HG03280 (cell line): ENCODE measurements at regions not wholly inside any gene's neighbourhood (a gene's known extent, or its start where the extent isn't known, plus 50 kb on each side); places are given as distances from the start of the nearest gene placed in this dataset.

ENCODE experiments used
- ATAC-seq: cut with Tn5 transposase; IDR thresholded peaks from one replicate; pipeline ENCODE4 v1.9.1; 2021; ENCODE audit warnings: mild to moderate bottlenecking, moderate library complexity; ENCODE audit not compliant: unreplicated experiment

DNA sequence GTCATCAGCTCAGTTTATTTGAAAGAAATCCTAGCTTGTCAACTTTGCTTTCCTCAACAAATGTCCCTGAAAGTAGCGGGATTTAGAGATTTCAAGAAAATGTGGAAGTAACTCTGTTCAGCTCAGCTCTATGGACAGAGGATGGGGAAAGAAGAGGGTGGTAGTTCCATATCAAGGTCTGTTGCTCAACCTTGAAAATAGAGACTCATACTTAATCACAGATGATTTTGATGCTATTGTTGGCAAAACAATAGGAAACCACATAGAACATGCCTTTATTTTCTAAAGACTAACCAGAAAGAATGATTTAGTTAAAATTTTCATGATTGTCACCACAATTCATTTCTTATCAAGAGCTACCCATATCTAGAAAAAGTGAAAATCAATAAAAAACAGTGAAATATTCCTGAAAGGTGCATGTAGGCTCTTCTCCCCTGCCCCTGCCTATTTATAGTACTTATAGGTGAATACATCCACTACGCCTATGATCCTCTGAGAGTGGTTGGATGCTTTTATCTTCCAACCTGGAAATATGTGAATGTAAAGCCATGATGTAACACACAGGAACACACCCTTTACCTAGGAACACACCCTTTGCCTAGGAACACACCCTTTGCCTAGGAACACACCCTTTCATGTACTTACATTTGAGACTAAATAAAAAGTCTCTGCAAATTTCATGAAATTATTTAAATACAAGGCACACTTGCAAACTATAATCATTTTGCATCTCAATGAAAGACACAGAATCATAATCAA is 65.8 kb downstream of the ETAA1 start:
- ATAC-seq, result no peak

DNA sequence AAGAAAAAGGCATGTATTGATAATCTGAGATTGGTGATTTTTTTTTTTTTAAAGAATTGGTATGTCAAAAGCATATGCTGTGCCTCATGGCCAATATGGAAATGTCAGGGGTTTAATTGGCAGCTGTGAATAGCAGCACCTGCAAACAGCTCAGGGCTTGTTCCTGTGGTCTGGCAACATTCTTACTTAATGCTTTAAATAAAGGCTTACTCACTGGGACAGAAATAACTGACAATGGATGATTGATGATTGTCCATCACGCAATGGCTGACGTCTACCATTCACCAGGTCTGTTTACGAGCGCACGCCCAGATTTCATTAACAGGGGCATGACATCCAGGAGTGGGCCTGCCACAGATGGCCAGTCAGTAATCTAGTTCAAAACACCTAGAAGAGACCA is 66.7 kb downstream of the ETAA1 start:
- no peak for ATAC-seq

GRCh38 chr2:67465623-67466022 is 68.5 kb downstream of the ETAA1 start:
- no peak for ATAC-seq

- no peak for ATAC-seq
Measured at GRCh38 chr2:67466734-67467133, 69.6 kb downstream of the ETAA1 start.

DNA sequence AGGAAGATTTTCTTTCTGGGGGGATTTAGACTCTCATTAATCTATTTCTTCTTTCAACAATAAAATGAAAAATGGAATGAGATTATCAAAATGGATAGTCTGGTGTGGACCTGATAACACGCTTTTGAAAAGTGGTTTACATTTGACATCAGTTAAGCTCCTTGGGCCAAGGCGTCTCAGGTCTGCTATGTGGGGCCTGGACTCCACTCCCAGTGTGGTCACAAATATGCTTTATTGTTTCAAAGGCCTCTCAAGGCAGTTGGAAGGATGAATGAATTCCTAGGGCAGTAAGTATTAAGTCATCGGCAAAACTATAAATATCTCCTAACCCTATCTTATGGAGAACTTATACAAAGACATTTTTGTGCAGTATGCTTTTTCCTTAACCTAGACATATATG is 74.5 kb downstream of the ETAA1 start:
- ATAC-seq, result no peak

GRCh38 chr2:67476809-67477790 is 80.0 kb downstream of the ETAA1 start:
- ATAC-seq, result no peak

GRCh38 chr2:67479261-67479660 is 82.1 kb downstream of the ETAA1 start:
- no peak for ATAC-seq

- no peak for ATAC-seq
Measured at GRCh38 chr2:67485431-67485830, 88.3 kb downstream of the ETAA1 start.

DNA sequence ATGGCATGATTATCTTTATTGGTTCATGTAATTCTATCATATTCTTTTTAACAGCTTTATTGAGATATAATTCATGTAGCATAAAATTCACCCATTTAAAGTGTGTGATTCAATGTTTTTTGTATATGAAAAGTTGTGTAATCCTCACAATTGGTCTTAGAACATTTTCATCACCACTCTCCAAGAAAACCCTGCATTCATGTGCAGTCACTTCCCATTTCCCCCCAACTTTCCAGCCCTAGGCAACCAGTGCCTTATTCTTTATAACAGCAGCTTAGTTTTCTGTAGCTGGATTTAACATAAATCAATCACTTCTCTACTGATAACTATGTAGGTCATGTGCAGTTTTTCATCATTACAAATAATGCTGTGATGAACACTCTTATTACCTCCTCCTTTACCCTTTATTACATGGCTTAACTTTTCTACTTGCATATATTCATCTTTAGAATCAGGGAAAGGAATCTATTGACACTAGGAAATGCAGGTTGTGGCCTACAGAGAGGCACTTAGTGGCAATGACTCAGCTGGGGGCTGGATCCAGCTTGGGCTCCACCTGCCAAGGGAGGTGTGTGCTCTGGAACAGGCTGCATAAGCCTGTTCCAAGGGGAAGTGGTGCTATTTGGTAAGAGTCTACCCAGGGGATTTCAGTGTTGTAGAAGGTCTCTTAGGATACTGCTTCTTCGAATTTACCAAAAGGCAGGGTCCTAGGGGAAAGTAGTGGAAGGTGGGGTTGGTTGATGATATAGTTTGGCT is 89.1 kb downstream of the ETAA1 start:
- no peak for ATAC-seq

- no peak for ATAC-seq
Measured at GRCh38 chr2:67487993-67488392, 90.9 kb downstream of the ETAA1 start.

- no peak for ATAC-seq
Measured at GRCh38 chr2:67489396-67489795, 92.3 kb downstream of the ETAA1 start.

DNA sequence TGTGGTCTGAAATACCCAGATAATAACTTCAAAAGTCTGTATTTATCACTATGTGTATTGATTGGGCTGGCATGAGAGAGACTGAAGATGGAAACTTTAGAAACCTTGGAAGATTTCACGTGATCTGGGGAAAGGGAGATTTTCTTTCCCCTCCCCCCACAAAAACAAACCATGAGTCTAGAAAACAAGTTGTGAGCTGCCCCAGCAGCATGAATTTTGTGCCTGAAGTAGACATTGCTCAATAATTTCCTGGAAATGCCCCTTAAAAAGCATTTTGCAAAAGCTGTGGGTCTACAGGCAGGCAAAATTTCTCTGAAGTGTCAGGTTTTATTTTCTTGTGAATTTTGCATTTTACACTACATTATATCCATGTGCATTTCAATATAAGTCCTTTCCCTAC is 101.8 kb downstream of the ETAA1 start:
- no peak for ATAC-seq

DNA sequence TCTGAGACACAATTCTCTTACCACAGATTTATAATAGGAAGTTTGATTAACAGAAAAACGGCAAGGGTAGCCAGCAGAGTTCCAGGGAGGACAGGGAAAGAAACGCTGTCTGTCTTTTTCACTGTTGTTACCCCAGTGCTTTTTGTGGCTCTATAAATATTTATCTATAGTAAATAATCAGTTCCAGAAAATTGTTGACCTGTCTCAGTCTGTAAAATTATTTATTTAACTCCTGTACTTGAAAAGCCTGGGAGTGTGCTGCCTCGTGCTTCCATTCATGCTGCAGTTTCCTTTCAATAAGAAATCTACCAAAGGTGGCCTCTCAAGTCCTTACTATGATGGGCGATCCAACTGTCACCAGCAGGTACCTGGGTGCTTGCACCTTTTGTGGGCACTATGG is 102.9 kb downstream of the ETAA1 start:
- ATAC-seq, result no peak

DNA sequence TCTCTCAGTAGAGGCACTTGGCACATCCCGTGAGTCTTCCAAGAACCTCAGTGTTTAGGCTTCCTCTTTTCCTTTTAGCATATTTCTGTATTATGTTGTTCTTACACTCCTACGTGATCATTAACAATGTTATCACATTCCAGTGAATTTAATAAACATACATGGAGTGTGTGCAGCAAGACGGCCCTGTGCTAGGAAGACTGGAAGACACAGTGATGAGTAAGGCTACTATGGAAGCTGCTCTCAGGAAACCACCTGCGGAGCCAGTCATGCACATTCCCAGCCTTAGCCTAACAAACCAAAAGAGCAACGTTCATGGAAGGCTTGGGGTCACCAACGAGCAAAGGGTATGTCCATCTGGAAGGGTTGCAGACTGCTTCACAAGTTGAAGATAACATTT is 103.4 kb downstream of the ETAA1 start:
- no peak for ATAC-seq

GRCh38 chr2:67502346-67503065 is 105.4 kb downstream of the ETAA1 start:
- ATAC-seq, result no peak

DNA sequence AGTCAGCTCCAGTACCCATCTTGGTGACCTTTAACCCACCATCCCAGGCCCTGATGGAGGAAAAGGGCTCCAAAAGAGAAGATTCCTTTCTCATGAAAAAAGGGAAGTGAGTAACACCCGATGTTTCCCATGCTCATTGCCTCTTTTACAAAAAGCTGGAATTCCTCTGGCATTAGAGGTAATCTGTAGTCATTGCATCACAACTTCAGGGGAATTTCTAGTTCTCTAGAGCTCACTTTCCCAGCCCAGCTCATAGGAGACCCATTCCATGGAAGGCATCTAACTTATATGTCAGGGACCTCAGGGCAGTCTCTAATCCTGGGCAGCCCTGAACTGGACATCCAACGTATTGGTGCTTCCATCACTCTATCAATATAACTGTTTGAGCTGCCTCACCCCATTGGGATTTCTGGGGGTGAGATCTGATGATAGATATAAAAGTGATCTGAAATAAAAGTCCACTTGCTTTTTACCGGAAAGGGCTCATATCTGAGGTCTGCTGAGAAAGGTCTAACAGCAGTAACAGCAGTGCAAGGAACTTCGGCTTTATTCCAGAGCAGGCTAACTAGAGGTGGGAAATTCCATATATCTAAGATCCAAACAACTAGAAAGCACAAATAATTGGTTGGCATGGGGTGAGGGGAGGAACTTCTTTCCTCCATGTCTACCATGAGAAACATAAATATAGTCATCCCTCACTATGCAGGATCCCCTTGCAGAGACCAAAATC is 106.1 kb downstream of the ETAA1 start:
- ATAC-seq, result no peak

GRCh38 chr2:67510745-67511144 is 113.6 kb downstream of the ETAA1 start:
- no peak for ATAC-seq

- no peak for ATAC-seq
Measured at GRCh38 chr2:67514515-67514914, 117.4 kb downstream of the ETAA1 start.

- ATAC-seq, result no peak
Measured at GRCh38 chr2:67515056-67515455, 117.9 kb downstream of the ETAA1 start.

DNA sequence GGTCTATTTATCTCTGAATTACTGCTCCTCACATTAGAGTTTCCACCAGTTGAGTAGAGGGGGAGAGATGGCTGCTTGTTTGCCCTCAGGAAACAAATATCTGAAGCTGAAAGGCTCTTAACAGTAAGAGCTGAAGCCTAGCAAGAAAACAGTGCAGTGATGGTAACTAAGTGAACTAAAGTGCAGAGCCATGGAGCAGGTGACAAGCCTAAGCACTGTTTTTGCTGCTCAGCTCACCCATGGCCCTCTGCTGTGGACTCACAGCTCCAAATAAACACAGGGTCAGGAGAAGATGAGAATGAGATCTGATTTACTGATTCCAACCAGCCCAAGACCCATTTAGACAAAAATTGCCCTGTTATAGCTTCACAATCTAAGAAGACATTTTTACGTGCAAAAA is 118.4 kb downstream of the ETAA1 start:
- no peak for ATAC-seq
